ENCODE measurements at regions not wholly inside any gene's neighbourhood (a gene's known extent, or its start where the extent isn't known, plus 50 kb on each side); places are given as distances from the start of the nearest gene placed in this dataset.

DNA sequence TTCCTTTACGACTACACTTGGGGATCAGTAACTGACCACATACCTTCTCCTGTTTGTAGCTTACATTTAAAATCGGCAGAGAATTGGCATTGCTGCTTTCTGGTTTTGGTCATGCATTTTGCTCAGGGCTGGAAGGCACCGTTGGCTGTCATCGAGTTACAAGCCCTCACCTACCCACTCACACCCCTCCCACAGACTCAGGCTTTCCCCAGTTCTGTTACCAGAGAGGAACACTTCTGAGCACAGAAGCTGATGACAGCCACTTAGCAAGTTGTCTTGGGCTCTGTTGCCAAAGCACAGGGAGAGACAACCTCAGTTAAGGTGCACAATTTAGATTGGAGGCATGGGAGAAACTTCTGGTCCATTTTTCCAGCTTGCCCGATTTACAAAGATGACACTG is 204.8 kb upstream of the TOPAZ1 start:
- H3K4me1 ChIP-seq (ENCODE audit: control insufficient read depth, extremely low read depth, insufficient read depth, low read length), result no peaks in the 10 kb centered on the region
- H2AFZ ChIP-seq (ENCODE audit: low read length), result no peak overlapping the region
- H3K27ac ChIP-seq (ENCODE audit: insufficient read depth, low read length), result no peak overlapping the region
- no peak overlapping the region for H3K4me2 ChIP-seq (ENCODE audit: extremely low read depth, insufficient read depth, low read length)
- TF ChIP-seq, protein P1, sequence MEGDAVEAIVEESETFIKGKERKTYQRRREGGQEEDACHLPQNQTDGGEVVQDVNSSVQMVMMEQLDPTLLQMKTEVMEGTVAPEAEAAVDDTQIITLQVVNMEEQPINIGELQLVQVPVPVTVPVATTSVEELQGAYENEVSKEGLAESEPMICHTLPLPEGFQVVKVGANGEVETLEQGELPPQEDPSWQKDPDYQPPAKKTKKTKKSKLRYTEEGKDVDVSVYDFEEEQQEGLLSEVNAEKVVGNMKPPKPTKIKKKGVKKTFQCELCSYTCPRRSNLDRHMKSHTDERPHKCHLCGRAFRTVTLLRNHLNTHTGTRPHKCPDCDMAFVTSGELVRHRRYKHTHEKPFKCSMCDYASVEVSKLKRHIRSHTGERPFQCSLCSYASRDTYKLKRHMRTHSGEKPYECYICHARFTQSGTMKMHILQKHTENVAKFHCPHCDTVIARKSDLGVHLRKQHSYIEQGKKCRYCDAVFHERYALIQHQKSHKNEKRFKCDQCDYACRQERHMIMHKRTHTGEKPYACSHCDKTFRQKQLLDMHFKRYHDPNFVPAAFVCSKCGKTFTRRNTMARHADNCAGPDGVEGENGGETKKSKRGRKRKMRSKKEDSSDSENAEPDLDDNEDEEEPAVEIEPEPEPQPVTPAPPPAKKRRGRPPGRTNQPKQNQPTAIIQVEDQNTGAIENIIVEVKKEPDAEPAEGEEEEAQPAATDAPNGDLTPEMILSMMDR (conservative IDR thresholded peaks at IDR 0.05 in 1 of 2, IDR thresholded peaks at IDR 0.05 in 1 of 2; ENCODE audit: low read depth in 1 of 2, low read length in 2 of 2), result no peak
- no peak for TF ChIP-seq EZH2 (IDR thresholded peaks at IDR 0.05; ENCODE audit: low read length, missing control alignments)
- H3K4me3 ChIP-seq (replicated peaks in 1 of 4; ENCODE audit: control extremely low read depth in 1 of 4, insufficient read depth in 1 of 4, low read depth in 3 of 4, low read length in 4 of 4), result no peak overlapping the region
- H3K36me3 ChIP-seq (ENCODE audit: control insufficient read depth, insufficient read depth, low read length), result no peaks in the 10 kb centered on the region
- H3K79me2 ChIP-seq (ENCODE audit: control insufficient read depth, insufficient read depth, low read length), result peaks cover 9% of the 10 kb centered on the region
- H3K27me3 ChIP-seq (ENCODE audit: control insufficient read depth, insufficient read depth, low read length), result no peaks in the 10 kb centered on the region
- no peaks in the 10 kb centered on the region for H3K9me3 ChIP-seq (ENCODE audit: control insufficient read depth, insufficient read depth, low read depth, low read length)
- no peak for DNase-seq (ENCODE audit: low read depth in 2 of 2)
- no peaks in the 10 kb centered on the region for H4K20me1 ChIP-seq (ENCODE audit: control insufficient read depth, extremely low read depth, insufficient read depth, low read length)
- H3K9ac ChIP-seq (ENCODE audit: insufficient read depth, low read length), result no peak overlapping the region

DNA sequence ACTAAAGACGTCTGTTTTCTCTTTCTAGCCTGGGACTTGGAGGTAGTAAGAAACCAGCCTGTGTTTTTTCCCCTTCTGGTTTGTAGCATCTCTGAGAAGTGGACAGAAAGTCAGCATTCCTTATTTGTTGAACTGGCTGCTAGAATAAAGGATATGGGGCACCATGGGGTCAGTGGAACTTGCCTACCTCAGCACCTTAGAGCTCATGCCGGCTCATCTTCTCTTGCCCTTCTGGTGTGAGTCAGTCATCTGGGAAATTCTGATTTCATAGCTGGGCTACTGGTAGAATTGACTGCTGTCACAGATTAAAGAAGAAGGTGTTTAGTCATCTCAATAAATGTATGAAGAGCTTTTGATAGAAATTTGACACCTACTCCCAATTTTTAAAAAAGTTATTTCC is 202.7 kb upstream of the TOPAZ1 start:
- Histone ChIP-seq H3K36me3 (ENCODE audit: control insufficient read depth, insufficient read depth, low read length) (no peaks in the 10 kb centered on the region), H3K9me3 (ENCODE audit: control insufficient read depth, insufficient read depth, low read depth, low read length) (no peaks in the 10 kb centered on the region), H3K9ac (ENCODE audit: insufficient read depth, low read length) (no peak overlapping the region), H2AFZ (ENCODE audit: low read length) (no peak overlapping the region), H3K4me2 (ENCODE audit: extremely low read depth, insufficient read depth, low read length) (no peak overlapping the region), H3K27ac (ENCODE audit: insufficient read depth, low read length) (no peak overlapping the region), H3K79me2 (ENCODE audit: control insufficient read depth, insufficient read depth, low read length) (peaks cover 4% of the 10 kb centered on the region), H3K4me3 (replicated peaks in 1 of 4; ENCODE audit: control extremely low read depth in 1 of 4, insufficient read depth in 1 of 4, low read depth in 3 of 4, low read length in 4 of 4) (no peak overlapping the region), H3K4me1 (ENCODE audit: control insufficient read depth, extremely low read depth, insufficient read depth, low read length) (no peaks in the 10 kb centered on the region), H3K27me3 (ENCODE audit: control insufficient read depth, insufficient read depth, low read length) (no peaks in the 10 kb centered on the region), H4K20me1 (ENCODE audit: control insufficient read depth, extremely low read depth, insufficient read depth, low read length) (no peaks in the 10 kb centered on the region)
- TF ChIP-seq, protein P1 (conservative IDR thresholded peaks at IDR 0.05 in 1 of 2, IDR thresholded peaks at IDR 0.05 in 1 of 2; ENCODE audit: low read depth in 1 of 2, low read length in 2 of 2), result no peak
- no peak for TF ChIP-seq EZH2 (IDR thresholded peaks at IDR 0.05; ENCODE audit: low read length, missing control alignments)
- DNase-seq (ENCODE audit: low read depth in 2 of 2), result no peak

DNA sequence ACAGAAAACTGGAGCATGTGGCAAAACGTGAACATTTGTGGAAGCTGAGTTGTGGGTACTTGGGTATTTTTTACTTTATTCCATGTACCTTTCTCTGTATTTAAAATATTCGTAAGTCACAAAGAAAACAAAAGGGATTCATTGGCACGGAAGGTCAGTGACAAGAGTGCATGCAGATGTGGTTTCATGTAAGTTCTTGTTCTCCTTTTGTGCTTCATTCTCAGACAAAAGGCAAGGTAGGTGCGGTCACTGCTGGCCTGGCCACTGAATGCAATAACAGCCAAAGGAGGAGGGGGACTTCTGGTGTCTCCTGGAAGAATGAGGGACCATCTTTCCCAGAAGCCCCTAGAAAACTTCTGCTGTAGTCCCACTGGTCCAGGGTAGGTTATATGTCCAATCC is 200.0 kb upstream of the TOPAZ1 start:
- no peak overlapping the region for H3K9ac ChIP-seq (ENCODE audit: insufficient read depth, low read length)
- H3K79me2 ChIP-seq (ENCODE audit: control insufficient read depth, insufficient read depth, low read length), result peaks cover 4% of the 10 kb centered on the region
- no peaks in the 10 kb centered on the region for H3K36me3 ChIP-seq (ENCODE audit: control insufficient read depth, insufficient read depth, low read length)
- no peak overlapping the region for H2AFZ ChIP-seq (ENCODE audit: low read length)
- H3K27me3 ChIP-seq (ENCODE audit: control insufficient read depth, insufficient read depth, low read length), result no peaks in the 10 kb centered on the region
- TF ChIP-seq, protein P1 (conservative IDR thresholded peaks at IDR 0.05 in 1 of 2, IDR thresholded peaks at IDR 0.05 in 1 of 2; ENCODE audit: low read depth in 1 of 2, low read length in 2 of 2), result no peak
- no peak for TF ChIP-seq EZH2 (IDR thresholded peaks at IDR 0.05; ENCODE audit: low read length, missing control alignments)
- no peaks in the 10 kb centered on the region for H4K20me1 ChIP-seq (ENCODE audit: control insufficient read depth, extremely low read depth, insufficient read depth, low read length)
- no peak overlapping the region for H3K4me2 ChIP-seq (ENCODE audit: extremely low read depth, insufficient read depth, low read length)
- H3K9me3 ChIP-seq (ENCODE audit: control insufficient read depth, insufficient read depth, low read depth, low read length), result no peaks in the 10 kb centered on the region
- H3K4me3 ChIP-seq (replicated peaks in 1 of 4; ENCODE audit: control extremely low read depth in 1 of 4, insufficient read depth in 1 of 4, low read depth in 3 of 4, low read length in 4 of 4), result no peak overlapping the region
- DNase-seq (ENCODE audit: low read depth in 2 of 2), result no peak
- H3K4me1 ChIP-seq (ENCODE audit: control insufficient read depth, extremely low read depth, insufficient read depth, low read length), result no peaks in the 10 kb centered on the region
- H3K27ac ChIP-seq (ENCODE audit: insufficient read depth, low read length), result no peak overlapping the region

All from fibroblast of lung (primary cell).